Thymus (tissue), 11 donors: ENCODE measurements at regions not wholly inside any gene's neighbourhood (a gene's known extent, or its start where the extent isn't known, plus 50 kb on each side); places are given as distances from the start of the nearest gene placed in this dataset.

Experiments
- DNase-seq, 9 donors: peaks; one replicate each; pipeline ENCODE4 v3.0.0-alpha.2; 2013; ENCODE audit warnings: low spot score in 9 of 9, low read depth in 6 of 9, missing footprints in 1 of 9
- H3K27ac ChIP-seq, 2 donors: one replicate each; pipeline ENCODE4 v1.5.1; 2013; ENCODE audit warnings: control low read depth in 1 of 2, low read depth in 1 of 2, low read length in 1 of 2, mild to moderate bottlenecking in 1 of 2, moderate library complexity in 1 of 2
- H3K27me3 ChIP-seq, 2 donors: one replicate each; pipeline ENCODE4 v1.5.1; 2013; ENCODE audit warnings: low read length in 1 of 2; ENCODE audit not compliant: control insufficient read depth in 2 of 2, insufficient read depth in 1 of 2
- H3K36me3 ChIP-seq, 2 donors: one replicate each; pipeline ENCODE4 v1.5.1; 2013; ENCODE audit warnings: low read length in 1 of 2, mild to moderate bottlenecking in 1 of 2, moderate library complexity in 1 of 2; ENCODE audit not compliant: control insufficient read depth in 2 of 2, insufficient read depth in 2 of 2
- H3K4me1 ChIP-seq, 2 donors: one replicate each; pipeline ENCODE4 v1.5.1; 2013; ENCODE audit warnings: low read length in 2 of 2; ENCODE audit not compliant: control insufficient read depth in 2 of 2, insufficient read depth in 2 of 2
- H3K4me3 ChIP-seq, 2 donors: one replicate each; pipeline ENCODE4 v1.5.1; 2013; ENCODE audit warnings: low read length in 2 of 2, control low read depth in 1 of 2, mild to moderate bottlenecking in 1 of 2
- H3K9me3 ChIP-seq, 2 donors: one replicate each; pipeline ENCODE4 v1.5.1; 2013; ENCODE audit warnings: low read length in 1 of 2, mild to moderate bottlenecking in 1 of 2; ENCODE audit not compliant: control insufficient read depth in 2 of 2, insufficient read depth in 1 of 2
- WGBS: extraction: QIAGEN DNeasy Blood & Tissue Kit; methylation state at CpG from one replicate; pipeline ENCODE4 v1.1.7; 2013; 5-methylcytosine and 5-hydroxymethylcytosine counted together
- donor health status: healthy.

DNA sequence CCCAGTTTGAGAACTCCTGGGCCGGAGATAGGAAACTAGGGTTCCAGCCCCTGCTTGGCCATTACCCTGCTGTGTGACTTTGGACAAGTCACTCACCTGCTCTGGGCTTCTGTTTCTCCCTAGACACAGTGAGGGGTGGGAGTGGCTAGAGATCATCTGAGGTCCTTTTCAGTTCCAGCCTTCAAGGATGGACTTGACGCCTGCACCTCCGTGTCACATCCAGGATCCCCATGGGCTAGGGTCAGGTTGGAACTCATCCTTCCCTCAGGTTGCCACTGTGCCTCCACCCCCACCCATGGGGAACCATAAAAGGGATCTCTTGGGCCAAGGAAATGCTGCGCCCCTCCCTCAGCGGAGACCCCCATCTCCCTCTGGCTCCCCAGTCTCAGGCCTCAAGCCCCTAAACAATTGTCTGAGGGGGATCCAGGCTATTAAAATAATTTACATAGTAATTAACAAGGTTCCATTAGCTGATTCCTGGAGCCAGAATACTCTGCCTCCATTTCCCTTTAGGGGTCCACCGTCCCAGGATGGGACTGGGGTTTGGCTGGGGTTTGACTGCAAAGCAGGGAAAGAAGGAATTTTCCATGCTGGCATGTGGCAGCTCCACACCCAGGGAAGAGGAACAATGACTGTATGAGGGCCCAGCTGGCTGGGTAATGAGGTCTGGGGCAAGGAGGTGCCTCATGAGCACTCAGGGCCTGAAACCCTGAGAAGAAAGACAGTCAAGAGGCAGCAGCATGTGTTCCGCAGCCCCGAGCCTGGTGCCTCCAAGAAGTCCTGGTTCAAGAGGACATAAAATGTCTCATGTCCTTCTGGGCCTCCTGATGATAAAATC, 177.7 kb downstream of the SMAD6 start:
- Histone ChIP-seq H3K27me3 (peaks cover 0 to 8% of the 10 kb centered on the region in 2 donors), H3K27ac (no peak overlapping the region), H3K9me3 (no peaks in the 10 kb centered on the region), H3K4me3 (no peak overlapping the region), H3K4me1 (no peaks in the 10 kb centered on the region), H3K36me3 (no peaks in the 10 kb centered on the region)
- 98% methylated on average over 8 of the region's 8 CpGs for WGBS
- DNase-seq, result no peak

DNA sequence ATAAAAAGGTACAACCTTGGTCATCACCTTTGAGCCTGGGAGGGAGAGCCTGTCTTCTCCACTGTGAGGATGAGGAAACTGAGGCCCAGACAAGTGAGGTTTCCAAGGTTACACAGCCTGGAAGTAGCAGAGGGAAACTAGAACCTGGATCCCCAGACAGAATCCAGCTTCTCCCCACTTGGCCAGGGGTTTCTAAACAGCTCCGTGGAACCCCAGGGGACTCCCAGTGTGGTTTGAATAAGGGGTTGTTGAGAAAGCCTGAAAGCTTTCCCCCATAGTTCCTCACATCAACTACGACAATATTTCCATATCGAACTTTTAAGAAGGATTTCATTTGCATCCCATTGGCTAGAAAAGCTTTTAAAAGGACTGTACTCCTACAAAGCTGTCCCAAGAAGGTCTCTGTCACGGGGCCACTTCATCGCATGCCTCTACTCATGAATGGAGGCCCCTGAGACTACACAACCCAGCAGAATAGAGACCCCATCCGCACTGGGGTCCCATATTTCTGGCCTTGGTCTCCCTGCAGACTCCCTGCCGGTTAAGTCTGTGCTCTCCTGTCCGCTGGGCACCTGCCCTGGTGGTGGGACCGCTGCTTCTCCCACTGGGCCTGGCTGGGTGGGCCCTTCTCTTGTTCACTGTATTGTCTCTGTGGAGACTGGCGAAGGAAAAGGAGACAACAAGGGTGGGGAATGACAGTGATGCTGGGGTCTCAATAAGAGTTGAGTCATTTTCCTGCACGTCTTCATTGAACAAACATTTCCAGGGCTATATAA, 178.5 kb downstream of the SMAD6 start:
- WGBS, result 96% methylated on average over 11 of the region's 11 CpGs
- DNase-seq, result no peak
- H3K4me1 ChIP-seq, result no peaks in the 10 kb centered on the region
- no peaks in the 10 kb centered on the region for H3K9me3 ChIP-seq
- H3K36me3 ChIP-seq, result no peaks in the 10 kb centered on the region
- H3K4me3 ChIP-seq, result no peak overlapping the region
- H3K27ac ChIP-seq, result no peak overlapping the region
- H3K27me3 ChIP-seq, result peaks cover 0 to 8% of the 10 kb centered on the region in 2 donors

DNA sequence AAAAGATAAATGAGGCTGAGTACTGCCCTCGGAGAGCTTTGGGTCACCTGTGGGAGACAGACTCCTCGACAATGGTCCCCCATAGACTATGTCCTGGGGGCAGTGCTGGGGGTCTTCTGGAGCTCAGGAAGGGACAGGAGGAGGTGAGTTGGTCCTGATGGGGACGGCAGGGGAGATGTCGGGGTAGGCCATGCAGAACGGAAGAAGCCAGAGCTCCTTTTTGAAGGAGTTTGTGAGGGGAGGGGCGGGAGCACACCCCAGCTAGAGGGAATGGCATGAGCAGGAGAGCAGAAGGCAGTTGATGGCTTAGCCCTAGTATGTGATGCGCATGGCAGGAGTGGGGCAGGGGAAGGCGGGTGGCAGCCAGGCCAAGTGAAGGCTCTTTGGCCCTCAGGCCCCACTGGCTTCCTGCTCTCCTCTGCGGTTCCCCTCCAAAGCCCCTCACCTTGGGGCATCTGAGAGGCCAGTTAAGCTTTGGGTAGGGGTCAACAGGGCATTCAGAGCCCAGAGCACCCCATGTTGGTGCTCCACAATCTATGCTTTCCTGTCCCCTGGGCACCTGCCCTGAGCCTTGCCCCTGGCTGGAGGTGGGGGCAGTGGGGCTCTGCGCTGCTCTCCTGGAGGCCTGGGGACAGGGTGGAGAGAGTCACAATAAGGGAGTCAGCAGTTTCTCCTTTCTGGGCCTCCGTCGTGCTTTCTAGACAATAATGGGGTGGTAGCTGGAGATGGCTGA, 179.3 kb downstream of the SMAD6 start:
- 97% methylated on average over 12 of the region's 12 CpGs for WGBS
- H3K27me3 ChIP-seq, result peaks cover 0 to 5% of the 10 kb centered on the region in 2 donors
- no peak overlapping the region for H3K27ac ChIP-seq
- no peaks in the 10 kb centered on the region for H3K36me3 ChIP-seq
- no peaks in the 10 kb centered on the region for H3K4me1 ChIP-seq
- DNase-seq, result no peak
- no peaks in the 10 kb centered on the region for H3K9me3 ChIP-seq
- H3K4me3 ChIP-seq, result no peak overlapping the region

DNA sequence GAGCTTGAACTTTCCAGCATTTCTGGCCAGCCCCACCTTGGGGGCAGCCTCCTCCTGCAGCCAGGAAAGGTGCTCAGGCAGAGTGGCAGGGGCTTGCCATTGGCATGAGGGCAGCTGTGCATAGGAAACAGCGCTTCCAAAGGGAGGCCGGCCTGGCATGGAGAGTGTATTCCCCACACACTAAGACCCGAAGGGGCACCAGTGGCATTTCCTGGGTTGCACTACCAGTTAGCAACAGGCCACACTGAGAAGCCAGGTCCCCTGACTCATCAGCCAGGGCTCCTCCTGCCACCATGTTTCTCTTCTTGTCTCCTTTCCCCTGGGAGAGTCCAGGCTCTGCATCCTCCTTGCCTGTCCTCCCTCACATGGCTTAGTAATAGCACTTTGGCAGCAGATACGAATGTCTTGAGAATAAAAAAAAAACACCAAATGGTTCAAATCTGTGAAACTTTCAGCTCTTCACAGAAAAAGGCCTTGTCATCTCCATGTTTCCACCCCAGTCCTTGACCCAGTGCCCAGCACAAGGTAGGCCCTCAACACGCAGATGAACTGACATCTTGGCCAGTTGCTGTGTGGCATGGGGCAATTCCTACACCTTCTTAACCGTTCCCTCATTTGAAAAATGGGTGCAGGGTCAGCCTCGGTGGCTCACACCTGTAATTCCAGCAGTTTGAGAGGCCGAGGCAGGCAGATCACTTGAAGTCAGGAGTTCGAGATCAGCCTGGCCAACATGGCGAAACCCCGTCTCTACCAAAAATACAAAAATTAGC, 180.4 kb downstream of the SMAD6 start:
- whole genome bisulfite sequencing, result 95% methylated on average over 11 of the region's 11 CpGs
- H3K27me3 ChIP-seq, result peaks cover 0 to 4% of the 10 kb centered on the region in 2 donors
- H3K4me1 ChIP-seq, result no peaks in the 10 kb centered on the region
- no peaks in the 10 kb centered on the region for H3K36me3 ChIP-seq
- no peak for DNase-seq
- no peaks in the 10 kb centered on the region for H3K9me3 ChIP-seq
- no peak overlapping the region for H3K4me3 ChIP-seq
- H3K27ac ChIP-seq, result no peak overlapping the region

DNA sequence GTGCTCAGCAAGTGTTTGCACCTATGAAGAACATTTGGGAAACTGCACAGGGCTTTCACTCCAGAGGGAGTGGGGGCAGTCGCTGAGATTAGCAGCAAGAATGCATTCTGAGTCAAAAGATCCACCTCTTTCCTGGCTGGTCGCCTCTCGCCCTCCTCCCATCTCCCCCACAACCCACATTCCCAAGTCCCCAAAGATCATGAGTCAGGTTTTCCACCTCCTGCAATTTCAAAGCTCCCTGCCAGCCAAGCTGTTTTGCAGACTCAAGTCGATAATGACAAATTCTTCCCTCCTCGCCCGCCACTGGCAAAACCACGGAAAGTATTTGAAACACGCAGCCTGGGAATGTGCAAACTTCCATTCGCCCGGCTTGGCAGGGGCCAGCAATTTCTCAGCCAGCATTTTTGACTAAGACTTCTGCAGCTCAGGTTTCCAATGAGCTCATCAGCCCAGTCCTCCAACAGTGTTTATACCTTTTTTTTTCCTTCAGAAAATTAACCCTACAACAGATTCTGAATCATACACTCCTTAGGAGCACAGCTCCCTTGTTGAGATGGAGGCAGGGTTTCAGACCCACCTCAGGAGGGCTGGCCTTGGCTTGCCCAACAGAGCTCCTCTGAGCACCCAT, 181.4 kb downstream of the SMAD6 start:
- no peaks in the 10 kb centered on the region for H3K4me1 ChIP-seq
- DNase-seq, result peak in 1 of 9 donors; percentile 22
- no peak overlapping the region for H3K4me3 ChIP-seq
- H3K27ac ChIP-seq, result peak overlapping the region in 1 of 2 donors; percentile 51
- no peaks in the 10 kb centered on the region for H3K36me3 ChIP-seq
- WGBS, result 80% methylated on average over 10 of the region's 10 CpGs
- H3K9me3 ChIP-seq, result no peaks in the 10 kb centered on the region
- H3K27me3 ChIP-seq, result peaks cover 0 to 4% of the 10 kb centered on the region in 2 donors

DNA sequence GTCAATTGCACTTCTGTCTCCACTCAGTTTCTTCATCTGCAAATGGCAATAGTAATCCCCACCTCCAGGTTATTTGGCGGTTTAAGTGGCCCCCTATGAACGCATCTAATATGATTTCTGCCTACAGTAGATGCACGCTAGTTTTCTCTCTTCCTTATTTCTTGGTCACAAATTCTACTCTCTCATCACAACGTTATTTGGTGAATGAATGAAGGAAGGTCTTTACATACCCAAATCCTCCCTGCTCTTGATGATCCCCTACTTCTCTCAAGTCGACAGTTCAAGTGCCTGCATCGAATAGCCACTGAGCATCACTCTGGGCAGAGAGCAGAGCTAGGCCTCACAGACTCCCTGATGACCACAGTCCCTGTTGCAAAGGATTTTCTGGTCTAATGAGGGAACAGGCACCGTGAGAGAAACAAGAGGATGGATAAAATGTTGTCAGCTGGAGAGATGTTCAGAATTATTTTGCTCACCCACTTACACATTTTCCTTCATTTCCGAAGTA, 181.2 kb upstream of the SMAD3 start:
- Histone ChIP-seq H3K4me3 (no peak overlapping the region), H3K36me3 (no peaks in the 10 kb centered on the region), H3K9me3 (no peaks in the 10 kb centered on the region), H3K27ac (peak overlapping the region in 1 of 2 donors; percentile 51), H3K4me1 (no peaks in the 10 kb centered on the region), H3K27me3 (peaks cover 0 to 4% of the 10 kb centered on the region in 2 donors)
- DNase-seq, result no peak
- 96% methylated on average over 8 of the region's 8 CpGs for WGBS

DNA sequence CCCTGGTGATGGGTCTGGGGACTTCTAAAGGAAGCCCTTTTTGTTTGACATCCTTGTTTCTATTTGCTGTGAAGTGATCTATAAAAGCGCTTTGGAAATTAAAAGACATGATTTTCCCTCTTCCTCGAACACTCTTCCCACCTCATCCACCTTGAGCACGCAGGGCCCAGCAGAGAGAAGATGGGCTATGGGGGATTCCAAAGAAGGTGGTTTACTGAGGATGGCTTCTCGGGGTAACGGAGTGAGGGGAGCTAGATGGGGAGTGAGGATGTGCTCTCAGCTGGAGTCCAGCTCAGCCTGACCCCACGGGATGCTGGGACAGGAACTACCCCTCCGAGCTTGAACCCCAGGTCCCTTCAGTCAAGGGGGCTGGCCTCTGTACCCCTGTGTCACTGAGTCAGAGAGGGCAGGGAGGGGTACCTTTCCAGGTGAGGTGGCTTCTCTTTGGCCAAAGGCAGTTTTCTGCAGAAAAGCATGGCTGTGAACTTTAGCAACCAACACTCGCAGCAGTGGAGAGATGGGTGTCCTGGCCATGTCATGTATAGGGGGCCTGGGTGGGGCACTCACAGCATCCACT, 180.7 kb upstream of the SMAD3 start:
- Histone ChIP-seq H3K4me1 (no peaks in the 10 kb centered on the region), H3K27me3 (peaks cover 0 to 4% of the 10 kb centered on the region in 2 donors), H3K36me3 (no peaks in the 10 kb centered on the region), H3K9me3 (no peaks in the 10 kb centered on the region), H3K27ac (no peak overlapping the region), H3K4me3 (no peak overlapping the region)
- DNase-seq, result no peak
- WGBS, result 98% methylated on average over 8 of the region's 8 CpGs
